K562 (cell line): ENCODE measurements at regions not wholly inside any gene's neighbourhood (a gene's known extent, or its start where the extent isn't known, plus 50 kb on each side); places are given as distances from the start of the nearest gene placed in this dataset.

Experiments used
- CREB5 ChIP-seq: fragments of 250-450 bp; sonication (Bioruptor Pico); IDR thresholded peaks from 2 replicates; pipeline ENCODE4 v1.5.0; 2020; ENCODE audit warnings: mild to moderate bottlenecking
- GATA2 ChIP-seq: sonication (generic); formaldehyde crosslinking; IDR thresholded peaks from 2 replicates; pipeline ENCODE4 v1.4.0; 2020; ENCODE audit warnings: mild to moderate bottlenecking, missing genetic modification reagents
- MBD1 ChIP-seq: fragments of 250-450 bp; sonication (Bioruptor Pico); IDR thresholded peaks from 2 replicates; pipeline ENCODE4 v1.8.0; 2022; ENCODE audit warnings: inconsistent platforms
- MXI1 ChIP-seq: IDR thresholded peaks from 2 replicates; pipeline ENCODE4 v1.6.1; 2011; ENCODE audit warnings: low read depth, mild to moderate bottlenecking, improper control_type of control experiment, low read length
- PATZ1 ChIP-seq: fragments of 250-450 bp; sonication (Bioruptor Pico); IDR thresholded peaks from 2 replicates; pipeline ENCODE4 v1.5.0; 2020; ENCODE audit warnings: mild to moderate bottlenecking, borderline replicate concordance
- POLR2AphosphoS5 ChIP-seq: IDR thresholded peaks from 2 replicates; pipeline ENCODE4 v1.6.1; 2011; ENCODE audit warnings: mild to moderate bottlenecking, low read depth, low read length, moderate library complexity; ENCODE audit not compliant: control insufficient read depth, insufficient read depth
- POLR2B ChIP-seq: fragments of 450-650 bp; IDR thresholded peaks from 2 replicates; pipeline ENCODE4 v1.6.1; 2018; ENCODE audit warnings: low read depth; ENCODE audit not compliant: partially characterized antibody
- RAD21 ChIP-seq, 2 experiments: fragments of 250-450 bp in 1 of 2; fragments of 450-650 bp in 1 of 2; sonication (Bioruptor Pico) in 1 of 2; formaldehyde crosslinking in 1 of 2; IDR thresholded peaks in 1 of 2; conservative IDR thresholded peaks in 1 of 2; 2 replicates each; pipeline versions ENCODE4 v1.4.0 to v1.8.0; 2020 to 2022; ENCODE audit warnings: mild to moderate bottlenecking in 2 of 2, moderate library complexity in 1 of 2
- RBM14 ChIP-seq: fragments of 200-400 bp; formaldehyde crosslinking; IDR thresholded peaks from 2 replicates; pipeline ENCODE4 v1.6.1; 2018; ENCODE audit warnings: low read depth, mild to moderate bottlenecking, low read length, moderate library complexity, borderline replicate concordance; ENCODE audit not compliant: insufficient read depth
- RFX1 ChIP-seq: fragments of 450-650 bp; IDR thresholded peaks from 2 replicates; pipeline ENCODE4 v1.6.1; 2016; ENCODE audit warnings: mild to moderate bottlenecking, moderate library complexity
- TCF7 ChIP-seq: sonication (generic); IDR thresholded peaks from 2 replicates; pipeline ENCODE4 v1.6.1; 2016; ENCODE audit warnings: antibody characterized with exemption, borderline replicate concordance
- ZBTB33 ChIP-seq: sonication (generic); formaldehyde crosslinking; IDR thresholded peaks from 2 replicates; pipeline ENCODE4 v1.8.1; 2023; ENCODE audit warnings: mild to moderate bottlenecking, missing genetic modification reagents
- ZNF668 ChIP-seq: fragments of 250-450 bp; sonication (Bioruptor Pico); IDR thresholded peaks from 2 replicates; pipeline ENCODE4 v1.8.0; 2022; ENCODE audit warnings: mild to moderate bottlenecking, inconsistent platforms

- TF ChIP-seq RAD21 (CRISPR knock-in tag; conservative IDR thresholded peaks at IDR 0.05 in 1 of 2, IDR thresholded peaks at IDR 0.05 in 1 of 2) (no peak), MXI1 (no peak), ZNF668 (CRISPR knock-in tag) (no peak), RFX1 (no peak), RBM14 (no peak), PATZ1 (CRISPR knock-in tag) (no peak), GATA2 (no peak), POLR2B (no peak), CREB5 (CRISPR knock-in tag) (no peak), MBD1 (CRISPR knock-in tag) (no peak), ZBTB33 (no peak), POLR2AphosphoS5 (no peak), TCF7 (no peak)
Observed at GRCh38 chr22:42188808-42189447, 58.3 kb upstream of the CYP2D6 start.
